ENCODE measurements at regions not wholly inside any gene's neighbourhood (a gene's known extent, or its start where the extent isn't known, plus 50 kb on each side); places are given as distances from the start of the nearest gene placed in this dataset.

GRCh38 chr4:28973587-28974350 is 1746.4 kb upstream of the PCDH7 start:
- no peak for DNase-seq (ENCODE audit: low spot score)

DNA sequence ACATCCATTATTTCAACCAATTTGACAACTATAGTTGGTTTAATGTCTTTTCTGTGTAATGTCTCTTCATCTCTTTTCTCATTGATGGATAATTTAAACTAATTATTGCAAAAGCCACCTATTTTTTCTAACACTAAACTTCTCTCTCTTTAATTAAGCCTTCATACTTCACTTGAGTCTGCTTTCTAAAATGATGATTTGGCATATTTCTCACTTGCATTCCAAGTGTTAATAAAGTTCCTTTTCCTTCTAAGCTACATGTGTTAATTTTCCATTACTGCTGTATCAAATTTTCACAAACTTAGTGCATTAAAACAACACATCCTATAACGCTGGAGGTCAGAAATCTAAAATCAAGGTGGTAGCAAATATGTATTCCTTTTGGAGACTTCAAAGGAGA is 1743.8 kb upstream of the PCDH7 start:
- DNase-seq (ENCODE audit: low spot score): no peak

GRCh38 chr4:29002151-29002550 is 1718.0 kb upstream of the PCDH7 start:
- DNase-seq (ENCODE audit: low spot score): no peak

GRCh38 chr4:29005838-29006237 is 1714.3 kb upstream of the PCDH7 start:
- no peak for DNase-seq (ENCODE audit: low spot score)

GRCh38 chr4:29009908-29010307 is 1710.3 kb upstream of the PCDH7 start:
- no peak for DNase-seq (ENCODE audit: low spot score)

GRCh38 chr4:29013341-29013740 is 1706.8 kb upstream of the PCDH7 start:
- DNase-seq (ENCODE audit: low spot score): no peak

DNA sequence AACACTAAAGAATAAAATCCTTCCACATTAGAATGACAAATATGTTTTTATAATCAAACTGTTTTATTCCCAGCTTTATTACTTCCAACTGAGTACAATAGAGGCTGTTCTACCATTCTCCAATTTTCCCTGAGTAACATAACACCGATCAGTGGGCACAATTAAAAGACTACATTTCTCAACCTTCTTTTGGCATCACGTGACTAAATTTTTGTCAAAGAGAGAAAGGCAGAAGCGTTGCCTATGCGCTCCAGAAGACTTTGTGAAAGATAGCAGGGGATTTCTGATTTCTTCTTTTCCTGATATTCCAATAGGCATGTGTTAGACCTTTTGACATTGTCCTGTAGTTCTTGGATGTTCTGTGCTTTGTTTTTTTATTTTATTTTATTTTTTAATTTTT is 1705.6 kb upstream of the PCDH7 start:
- no peak for DNase-seq (ENCODE audit: low spot score)

- DNase-seq (ENCODE audit: low spot score): no peak
These were observed 1686.5 kb upstream of the PCDH7 start for GRCh38 chr4:29033703-29034102.

DNA sequence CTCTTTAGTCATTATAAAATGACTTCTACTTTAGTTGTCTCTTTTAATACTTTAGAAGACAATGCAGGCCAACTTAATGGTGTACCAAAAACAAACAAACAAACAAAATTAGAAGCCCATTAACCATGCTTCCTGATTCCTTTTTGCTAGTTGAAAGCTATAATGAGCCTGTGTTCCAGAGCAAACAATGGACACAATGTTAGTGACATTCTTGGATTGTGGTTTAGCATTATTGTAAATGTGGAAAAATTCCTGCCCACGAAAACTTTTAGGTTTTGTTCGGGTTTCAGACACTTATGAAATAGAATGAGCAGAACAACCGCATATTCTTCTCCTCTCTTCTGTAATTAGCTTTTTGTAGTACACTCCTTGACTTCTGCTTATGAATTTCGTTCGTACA is 1682.7 kb upstream of the PCDH7 start:
- DNase-seq (ENCODE audit: low spot score): no peak

DNA sequence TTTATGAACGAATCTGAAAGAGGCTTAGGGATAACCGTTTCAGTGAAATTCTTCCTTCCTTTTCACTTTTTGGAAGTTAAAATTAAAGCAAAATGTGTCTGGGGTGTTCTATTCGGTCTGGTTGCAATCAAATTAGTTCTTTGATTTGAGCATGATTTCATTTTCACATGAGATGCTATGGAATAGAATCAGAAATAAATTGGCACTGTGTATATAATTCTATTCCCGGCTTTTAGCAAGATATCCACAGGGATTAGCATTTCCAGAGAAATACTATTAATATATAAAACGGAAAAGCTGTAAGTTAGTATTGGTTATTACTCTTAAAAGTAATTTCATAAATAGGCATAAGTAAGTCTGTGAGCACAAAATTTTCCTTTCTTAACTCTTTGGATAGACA is 1676.8 kb upstream of the PCDH7 start:
- no peak for DNase-seq (ENCODE audit: low spot score)

DNA sequence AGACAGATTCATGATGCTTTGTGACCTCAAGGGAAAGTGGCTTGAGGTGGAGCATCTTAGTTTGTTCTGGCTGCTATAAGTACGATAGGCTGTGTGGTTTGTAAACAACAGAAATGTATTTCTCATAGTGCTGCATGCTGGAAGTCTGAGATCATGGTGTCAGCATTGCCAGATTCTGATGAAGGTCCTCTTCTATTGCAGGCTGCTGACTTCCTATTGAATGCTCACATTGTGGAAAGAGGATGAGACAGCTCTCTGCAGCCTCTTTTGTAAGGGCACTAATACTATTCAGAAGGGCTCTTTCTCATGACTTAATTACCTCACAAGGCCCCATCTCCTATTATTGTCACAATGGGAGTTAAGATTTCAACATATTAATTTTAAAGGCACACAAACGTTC is 1674.0 kb upstream of the PCDH7 start:
- no peak for DNase-seq (ENCODE audit: low spot score)

- no peak for DNase-seq (ENCODE audit: low spot score)
These were observed 1673.4 kb upstream of the PCDH7 start for GRCh38 chr4:29046781-29047180.

GRCh38 chr4:29047341-29048041 is 1672.7 kb upstream of the PCDH7 start:
- DNase-seq (ENCODE audit: low spot score): no peak

DNA sequence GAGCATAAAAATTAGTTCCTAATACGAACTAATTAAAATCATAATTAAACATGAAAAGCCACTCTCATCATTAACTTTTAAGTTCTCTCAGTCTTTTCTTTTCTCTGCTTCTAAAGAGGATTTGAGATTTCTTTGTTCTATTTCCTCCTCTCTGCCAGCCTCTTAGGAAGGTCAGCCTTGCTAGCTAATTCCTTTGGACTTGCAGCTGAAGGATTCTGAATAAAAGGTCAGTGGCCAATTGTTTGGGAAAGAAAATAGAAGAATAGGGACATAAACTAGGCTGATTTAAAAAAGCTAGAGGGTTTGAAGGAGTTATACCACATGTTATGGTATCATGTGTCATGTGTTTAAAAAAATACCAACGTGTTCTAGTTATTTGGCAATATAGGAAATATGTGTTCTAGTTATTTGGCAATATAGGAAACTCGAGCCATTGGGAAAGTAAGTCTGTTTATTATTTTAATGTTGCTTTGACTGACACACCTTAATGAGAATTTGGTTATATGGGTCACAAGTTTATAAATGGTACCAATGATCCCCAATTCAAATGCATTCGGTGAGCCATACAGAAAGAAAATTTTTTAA is 1668.7 kb upstream of the PCDH7 start:
- no peak for DNase-seq (ENCODE audit: low spot score)

GRCh38 chr4:29052266-29052665 is 1667.9 kb upstream of the PCDH7 start:
- no peak for DNase-seq (ENCODE audit: low spot score)

DNA sequence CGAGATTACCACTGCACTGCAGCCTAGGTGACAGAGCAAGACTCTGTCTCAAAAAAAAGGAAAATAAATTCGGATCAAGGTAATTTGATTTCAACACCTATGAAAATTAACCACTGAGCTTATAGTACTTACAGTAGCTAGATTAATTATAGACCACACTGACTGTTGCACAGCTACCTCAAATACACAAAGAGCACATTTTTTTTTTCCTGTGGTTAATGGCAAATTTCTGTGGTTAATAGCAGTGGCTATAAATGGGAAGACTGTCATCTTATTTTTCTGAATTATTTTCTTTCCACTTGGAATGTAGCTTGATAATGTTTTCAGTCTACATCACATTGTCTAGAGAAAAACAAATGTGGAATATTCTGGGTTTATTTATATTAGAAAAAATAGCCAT is 1661.6 kb upstream of the PCDH7 start:
- no peak for DNase-seq (ENCODE audit: low spot score)

GRCh38 chr4:29066861-29067260 is 1653.3 kb upstream of the PCDH7 start:
- DNase-seq (ENCODE audit: low spot score): no peak

DNA sequence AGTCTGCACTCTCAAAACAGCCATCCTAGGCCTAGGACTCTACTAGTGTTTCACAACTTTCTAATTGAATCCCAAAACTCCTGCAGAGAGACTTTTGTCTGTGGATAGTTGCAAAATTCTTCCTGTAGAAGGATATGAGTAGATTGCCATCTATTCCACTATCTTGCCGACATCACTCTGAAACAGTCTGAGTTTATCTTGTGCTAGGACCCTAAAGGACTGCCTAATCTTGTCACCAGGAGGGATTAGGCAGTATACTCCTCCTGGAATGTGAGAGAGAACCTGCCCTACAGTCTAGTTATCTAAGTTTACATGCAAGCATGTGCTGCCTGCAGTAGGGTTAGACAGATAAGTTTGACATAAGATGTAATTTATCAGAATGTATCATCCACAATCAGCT is 1646.6 kb upstream of the PCDH7 start:
- DNase-seq (ENCODE audit: low spot score): no peak

- no peak for DNase-seq (ENCODE audit: low spot score)
These were observed 1644.8 kb upstream of the PCDH7 start for GRCh38 chr4:29075366-29075765.

DNA sequence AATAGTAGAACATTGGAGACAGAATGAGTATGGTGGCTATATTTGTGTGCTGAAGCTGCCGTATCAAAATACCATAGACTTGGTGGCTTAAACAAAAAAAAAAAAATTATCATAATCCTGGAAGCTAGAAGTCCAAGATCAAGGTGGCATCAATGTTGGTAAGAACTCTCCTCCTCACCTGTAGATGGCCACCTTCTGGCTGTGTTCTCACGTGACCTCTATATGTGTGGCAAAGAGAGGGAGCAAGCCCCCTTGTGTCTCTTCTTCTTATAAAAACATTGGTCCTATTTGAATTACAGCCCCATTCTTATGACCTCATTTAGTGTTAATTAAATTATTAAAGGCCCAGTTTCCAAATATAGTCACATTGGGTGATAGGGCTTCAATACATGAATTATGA is 1640.9 kb upstream of the PCDH7 start:
- DNase-seq (ENCODE audit: low spot score): no peak

GRCh38 chr4:29081234-29081955 is 1638.8 kb upstream of the PCDH7 start:
- DNase-seq (ENCODE audit: low spot score): no peak

GRCh38 chr4:29082684-29083083 is 1637.5 kb upstream of the PCDH7 start:
- no peak for DNase-seq (ENCODE audit: low spot score)

GRCh38 chr4:29085748-29086147 is 1634.4 kb upstream of the PCDH7 start:
- DNase-seq (ENCODE audit: low spot score): no peak
